ENCODE measurements at regions not wholly inside any gene's neighbourhood (a gene's known extent, or its start where the extent isn't known, plus 50 kb on each side); places are given as distances from the start of the nearest gene placed in this dataset.
A peak's percentile ranks its signal among the peaks of the same experiment; 100 is the strongest.

- no peak for DNase-seq (ENCODE audit: low read depth, low spot score)
Observed at GRCh38 chr3:161156936-161157335, 51.8 kb upstream of the B3GALNT1 start.

GRCh38 chr3:161161603-161162002, 56.5 kb upstream of the B3GALNT1 start:
- no peak for DNase-seq (ENCODE audit: low read depth, low spot score)

- no peak for DNase-seq (ENCODE audit: low read depth, low spot score)
Observed at GRCh38 chr3:161163297-161163696, 57.8 kb upstream of the NMD3 start.

GRCh38 chr3:161166051-161166450, 55.1 kb upstream of the NMD3 start:
- DNase-seq (ENCODE audit: low read depth, low spot score), result no peak

- DNase-seq (ENCODE audit: low read depth, low spot score), result peak; percentile 68
Observed at GRCh38 chr3:161171113-161171512, 50.0 kb upstream of the NMD3 start.
